ENCODE measurements at regions not wholly inside any gene's neighbourhood (a gene's known extent, or its start where the extent isn't known, plus 50 kb on each side); places are given as distances from the start of the nearest gene placed in this dataset.

- no peak overlapping the region for H3K4me3 ChIP-seq (ENCODE audit: control insufficient read depth, low read depth, low read length)
- DNase-seq (ENCODE audit: low read depth) = peak; percentile 86
- TF ChIP-seq CTCF (conservative IDR thresholded peaks at IDR 0.05; ENCODE audit: control insufficient read depth, insufficient read depth, low read depth, low read length) = no peak
Observed at GRCh38 chr7:106770191-106770590, 94.9 kb upstream of the PIK3CG start.

- no peak for TF ChIP-seq CTCF (conservative IDR thresholded peaks at IDR 0.05; ENCODE audit: control insufficient read depth, insufficient read depth, low read depth, low read length)
- DNase-seq (ENCODE audit: low read depth) = peak; percentile 83
- no peak overlapping the region for H3K4me3 ChIP-seq (ENCODE audit: control insufficient read depth, low read depth, low read length)
Observed at GRCh38 chr7:106772655-106773108, 92.4 kb upstream of the PIK3CG start.

- no peak for TF ChIP-seq CTCF (conservative IDR thresholded peaks at IDR 0.05; ENCODE audit: control insufficient read depth, insufficient read depth, low read depth, low read length)
- H3K4me3 ChIP-seq (ENCODE audit: control insufficient read depth, low read depth, low read length) = no peak overlapping the region
- no peak for DNase-seq (ENCODE audit: low read depth)
Observed at GRCh38 chr7:106773228-106773627, 91.9 kb upstream of the PIK3CG start.

- no peak for DNase-seq (ENCODE audit: low read depth)
- no peak for TF ChIP-seq CTCF (conservative IDR thresholded peaks at IDR 0.05; ENCODE audit: control insufficient read depth, insufficient read depth, low read depth, low read length)
- no peak overlapping the region for H3K4me3 ChIP-seq (ENCODE audit: control insufficient read depth, low read depth, low read length)
Observed at GRCh38 chr7:106773721-106774120, 91.4 kb upstream of the PIK3CG start.

GRCh38 chr7:106774213-106774767 lies 90.8 kb upstream of the PIK3CG start:
- H3K4me3 ChIP-seq (ENCODE audit: control insufficient read depth, low read depth, low read length) = no peak overlapping the region
- TF ChIP-seq CTCF (conservative IDR thresholded peaks at IDR 0.05; ENCODE audit: control insufficient read depth, insufficient read depth, low read depth, low read length) = no peak
- DNase-seq (ENCODE audit: low read depth) = no peak

GRCh38 chr7:106774768-106775551 lies 90.1 kb upstream of the PIK3CG start:
- H3K4me3 ChIP-seq (ENCODE audit: control insufficient read depth, low read depth, low read length) = no peak overlapping the region
- peak; percentile 29 for DNase-seq (ENCODE audit: low read depth)
- no peak for TF ChIP-seq CTCF (conservative IDR thresholded peaks at IDR 0.05; ENCODE audit: control insufficient read depth, insufficient read depth, low read depth, low read length)
